ENCODE measurements at regions not wholly inside any gene's neighbourhood (a gene's known extent, or its start where the extent isn't known, plus 50 kb on each side); places are given as distances from the start of the nearest gene placed in this dataset.

DNA sequence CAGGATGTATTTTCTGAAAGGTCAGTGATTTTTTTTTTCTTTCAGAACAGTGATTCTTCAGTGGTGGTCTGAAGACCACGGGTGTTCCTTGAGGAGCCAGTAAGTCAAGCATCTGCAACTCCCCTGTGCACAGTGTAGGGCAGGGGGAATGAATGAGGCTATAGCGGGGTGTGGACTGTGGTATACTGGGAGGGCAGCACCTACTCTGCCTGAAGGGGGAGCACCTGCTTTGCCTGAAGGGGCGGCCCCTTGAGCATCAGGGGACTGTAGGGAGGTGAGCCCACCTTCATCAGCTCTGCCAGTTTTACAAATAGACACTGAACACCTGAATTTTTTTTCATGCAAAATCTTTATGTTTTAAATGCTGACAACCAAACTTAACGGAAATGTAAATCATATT, 77.5 kb upstream of the RIPOR2 start:
- no peak for DNase-seq

DNA sequence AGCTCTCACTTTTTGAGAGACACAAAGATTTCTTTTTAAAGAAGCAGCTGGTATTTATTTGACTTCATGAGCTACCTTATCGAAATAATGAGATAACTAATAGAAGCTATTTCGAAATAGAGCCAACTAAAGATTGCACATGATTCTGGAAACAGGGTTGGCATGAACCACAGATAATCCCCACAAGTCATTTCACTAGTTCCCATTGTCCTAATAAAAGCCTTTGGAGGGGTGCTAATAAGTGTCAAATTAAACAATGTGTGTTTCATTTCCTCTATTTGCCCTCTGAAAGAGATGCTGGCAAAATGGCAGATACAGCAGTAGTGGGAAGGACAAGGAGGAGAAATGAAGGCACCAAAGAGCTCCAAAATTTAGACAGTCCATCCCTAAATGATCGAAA, 78.6 kb upstream of the RIPOR2 start:
- DNase-seq = no peak

DNA sequence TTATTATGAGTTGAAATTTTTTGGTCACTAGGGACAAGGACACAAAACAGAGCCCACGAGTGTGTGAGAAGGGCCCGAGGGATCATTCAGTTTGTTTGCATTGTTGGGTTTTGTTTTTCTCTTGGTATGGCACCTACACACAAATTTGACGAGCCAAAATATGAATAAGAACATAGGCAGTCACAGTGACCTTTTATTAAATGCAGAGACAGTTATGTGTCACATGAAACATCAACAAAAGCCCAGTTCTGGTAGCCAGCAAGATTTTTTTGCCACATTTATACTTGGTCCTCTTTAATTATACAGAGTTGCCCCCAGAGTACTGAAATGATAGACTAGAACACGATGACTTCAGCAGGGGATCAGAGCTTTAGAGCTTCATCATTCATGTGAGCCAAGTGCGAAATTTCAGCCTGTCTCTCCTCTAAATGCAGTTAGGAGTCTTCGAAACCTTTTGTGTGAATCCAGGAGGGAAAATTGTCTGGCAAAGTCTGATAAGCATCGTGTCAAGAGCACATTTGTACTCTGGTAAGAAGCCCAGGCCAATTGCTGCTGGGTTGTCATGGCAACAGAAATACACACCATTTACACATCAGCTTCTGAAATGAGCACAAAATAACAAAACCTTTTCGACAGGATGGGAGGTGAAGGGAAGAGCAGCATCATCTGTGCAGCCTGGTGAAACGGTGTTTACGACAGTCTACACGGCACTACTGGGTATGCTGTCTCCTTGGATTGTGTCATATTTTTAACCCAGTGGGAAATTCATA, 79.2 kb upstream of the RIPOR2 start:
- DNase-seq = no peak

GRCh38 chr6:25016014-25016720, 80.4 kb upstream of the RIPOR2 start:
- DNase-seq = no peak

DNA sequence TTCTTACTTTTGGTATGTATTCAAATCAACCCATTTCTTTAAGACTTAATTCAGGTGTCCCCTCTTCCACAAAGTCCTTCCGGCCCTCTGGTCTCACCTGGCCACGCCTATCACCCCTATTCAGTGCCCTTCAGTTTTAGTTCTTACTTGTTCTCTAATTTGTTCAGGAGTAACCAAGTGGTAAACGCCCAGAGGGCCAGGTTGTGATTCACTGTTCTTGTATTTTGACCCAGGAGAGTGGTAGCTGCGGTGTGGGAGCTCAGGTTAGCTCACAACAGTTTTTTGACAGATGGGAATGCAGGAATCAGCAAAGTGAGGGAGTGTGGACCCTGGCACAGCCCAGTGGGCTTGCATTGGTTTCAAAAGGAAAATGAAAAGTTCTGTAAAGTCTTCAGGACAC, 81.7 kb upstream of the RIPOR2 start:
- no peak for DNase-seq

DNA sequence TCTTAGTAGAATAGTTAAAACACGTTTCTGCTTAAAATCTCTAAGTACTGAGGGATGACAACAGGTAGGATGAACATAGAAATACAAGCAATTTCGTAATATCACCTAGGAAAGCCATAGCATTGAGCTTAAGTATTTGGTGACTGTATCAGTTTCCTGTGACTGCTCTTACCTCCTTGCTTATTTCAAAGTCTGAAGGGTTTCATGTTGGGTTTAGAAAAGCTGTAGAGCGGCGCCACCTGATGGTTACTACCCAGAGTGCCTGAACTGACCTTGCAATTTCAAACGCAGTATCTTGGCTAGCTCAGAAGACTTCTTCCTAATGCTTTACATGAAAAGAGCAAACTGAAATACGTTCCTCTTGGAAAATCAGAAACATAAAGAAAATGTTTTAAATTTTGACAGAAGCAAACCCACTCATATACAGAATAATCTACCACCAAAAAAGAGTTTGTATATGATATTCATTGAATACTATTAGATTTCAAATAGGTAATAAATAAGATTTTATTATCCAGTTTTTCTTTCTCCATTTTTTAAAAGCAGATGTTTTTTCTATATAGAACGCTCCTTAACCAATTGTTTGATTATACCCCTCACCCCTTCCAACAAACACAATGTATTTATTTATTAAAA, 82.3 kb upstream of the RIPOR2 start:
- no peak for DNase-seq

DNA sequence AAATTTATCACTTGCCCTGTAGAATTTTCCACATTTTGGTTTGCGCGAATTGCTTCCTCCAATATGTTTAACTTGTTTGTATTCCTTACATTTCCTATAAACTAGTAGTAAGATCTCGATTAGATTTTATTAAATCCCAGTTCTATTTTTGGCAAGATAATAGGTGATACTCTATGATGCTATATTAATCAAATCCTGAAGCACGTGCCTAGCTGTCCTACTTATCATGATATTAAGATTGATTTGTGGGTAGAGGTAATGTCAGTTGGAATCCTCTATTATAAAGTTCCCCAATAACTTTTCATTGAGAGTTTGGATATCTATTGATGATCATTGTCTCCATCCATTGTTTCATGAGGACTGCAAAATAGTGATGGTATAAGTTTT, 82.8 kb upstream of the RIPOR2 start:
- no peak for DNase-seq

DNA sequence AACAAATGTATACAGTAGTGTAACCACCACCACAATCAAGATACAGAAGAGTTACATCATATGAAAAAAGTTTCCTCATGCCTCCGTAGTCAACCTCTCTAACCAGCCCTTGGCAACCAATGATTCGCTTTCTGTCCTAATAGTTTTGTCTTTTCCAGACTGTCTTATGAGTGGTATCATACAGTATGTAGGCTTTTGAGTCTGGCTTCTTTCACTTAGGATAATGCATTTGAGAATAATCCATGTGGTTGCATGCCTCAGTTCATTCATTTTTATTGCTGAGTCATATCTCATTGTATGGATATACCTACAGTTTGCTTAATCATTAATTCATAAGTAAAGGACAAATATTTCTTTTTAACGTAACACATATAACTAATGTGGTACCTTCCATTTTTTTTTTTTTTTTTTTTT, 86.4 kb upstream of the RIPOR2 start:
- DNase-seq = no peak

GRCh38 chr6:25023781-25024180, 88.0 kb upstream of the RIPOR2 start:
- DNase-seq = no peak

DNA sequence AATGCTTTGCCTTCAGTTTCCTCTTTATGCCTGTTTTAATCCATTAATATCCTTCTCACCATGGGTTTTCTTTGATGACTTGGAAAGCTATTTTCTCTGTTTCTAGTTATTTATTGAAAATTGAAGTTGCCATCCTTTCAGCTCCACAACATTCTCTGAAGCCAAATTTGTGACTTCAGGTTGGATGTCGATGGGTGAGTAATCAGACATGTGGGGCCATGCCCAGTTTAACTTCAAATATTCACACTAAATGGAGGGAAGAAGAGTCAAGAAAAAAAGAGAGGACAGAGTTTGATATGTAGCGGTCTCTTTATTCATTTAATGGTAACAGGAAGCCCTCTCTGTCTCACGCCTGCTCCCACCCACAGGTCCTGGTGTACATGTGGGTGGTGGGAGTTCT, 89.1 kb upstream of the RIPOR2 start:
- DNase-seq = no peak

- no peak for DNase-seq
Observed at GRCh38 chr6:25025248-25025918, 89.6 kb upstream of the RIPOR2 start.

- no peak for DNase-seq
Observed at GRCh38 chr6:25025919-25026301, 90.2 kb upstream of the RIPOR2 start.

- no peak for DNase-seq
Observed at GRCh38 chr6:25026723-25027122, 91.0 kb upstream of the RIPOR2 start.

DNA sequence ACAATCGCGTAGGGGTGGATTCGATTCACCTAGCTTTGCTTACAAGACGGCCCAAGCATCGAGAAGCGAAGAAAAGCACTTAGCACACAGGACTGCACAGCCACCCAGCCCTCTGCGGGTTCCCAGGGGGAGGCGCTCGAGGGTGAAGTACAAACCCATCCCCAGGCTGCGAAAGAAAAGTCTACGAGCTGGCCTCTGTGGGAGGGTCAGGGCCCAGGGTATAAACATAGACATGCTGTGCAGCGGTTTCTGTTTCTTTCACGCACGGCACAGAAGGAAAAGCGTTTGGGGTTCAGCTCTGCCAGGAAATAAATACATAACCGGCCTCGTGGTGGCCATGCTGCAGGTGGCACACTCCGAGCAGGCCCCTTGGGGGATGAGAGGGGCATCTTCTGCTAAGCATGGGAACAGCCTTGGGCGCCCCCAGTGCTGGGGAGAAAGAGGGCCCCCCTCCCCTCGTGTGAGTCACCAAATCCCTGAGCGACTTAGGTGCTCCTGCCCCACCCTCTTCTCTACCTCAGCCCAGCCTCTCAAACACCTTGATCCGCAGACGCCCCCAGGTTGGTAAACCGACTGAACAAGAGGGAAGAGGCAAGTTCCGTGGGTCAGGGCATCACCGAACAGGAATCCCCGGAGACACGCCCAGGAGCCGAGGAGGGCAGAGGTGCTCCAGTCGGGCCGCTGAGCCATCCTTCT, 91.6 kb upstream of the RIPOR2 start:
- no peak for DNase-seq

GRCh38 chr6:25028328-25028727, 92.6 kb upstream of the RIPOR2 start:
- no peak for DNase-seq

GRCh38 chr6:25032934-25033333, 97.2 kb upstream of the RIPOR2 start:
- no peak for DNase-seq

- no peak for DNase-seq
Observed at GRCh38 chr6:25034431-25034921, 98.7 kb upstream of the RIPOR2 start.

DNA sequence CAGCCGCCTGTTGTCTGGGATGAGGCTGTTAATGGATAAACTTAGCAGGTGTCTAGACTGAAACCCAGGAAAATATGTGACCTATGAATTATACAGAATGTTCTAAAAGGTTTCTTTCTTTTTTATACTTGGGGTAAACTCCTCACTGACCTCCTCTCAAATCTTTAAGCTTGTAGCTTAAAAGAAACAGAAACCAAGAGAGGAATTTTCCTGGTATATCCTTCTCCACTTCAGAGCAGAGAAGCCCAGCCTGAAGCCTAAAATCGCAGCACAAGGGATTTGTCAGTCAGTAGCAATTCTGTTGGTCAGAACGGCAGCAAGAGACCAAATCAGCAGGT, 99.4 kb upstream of the RIPOR2 start:
- no peak for DNase-seq

DNA sequence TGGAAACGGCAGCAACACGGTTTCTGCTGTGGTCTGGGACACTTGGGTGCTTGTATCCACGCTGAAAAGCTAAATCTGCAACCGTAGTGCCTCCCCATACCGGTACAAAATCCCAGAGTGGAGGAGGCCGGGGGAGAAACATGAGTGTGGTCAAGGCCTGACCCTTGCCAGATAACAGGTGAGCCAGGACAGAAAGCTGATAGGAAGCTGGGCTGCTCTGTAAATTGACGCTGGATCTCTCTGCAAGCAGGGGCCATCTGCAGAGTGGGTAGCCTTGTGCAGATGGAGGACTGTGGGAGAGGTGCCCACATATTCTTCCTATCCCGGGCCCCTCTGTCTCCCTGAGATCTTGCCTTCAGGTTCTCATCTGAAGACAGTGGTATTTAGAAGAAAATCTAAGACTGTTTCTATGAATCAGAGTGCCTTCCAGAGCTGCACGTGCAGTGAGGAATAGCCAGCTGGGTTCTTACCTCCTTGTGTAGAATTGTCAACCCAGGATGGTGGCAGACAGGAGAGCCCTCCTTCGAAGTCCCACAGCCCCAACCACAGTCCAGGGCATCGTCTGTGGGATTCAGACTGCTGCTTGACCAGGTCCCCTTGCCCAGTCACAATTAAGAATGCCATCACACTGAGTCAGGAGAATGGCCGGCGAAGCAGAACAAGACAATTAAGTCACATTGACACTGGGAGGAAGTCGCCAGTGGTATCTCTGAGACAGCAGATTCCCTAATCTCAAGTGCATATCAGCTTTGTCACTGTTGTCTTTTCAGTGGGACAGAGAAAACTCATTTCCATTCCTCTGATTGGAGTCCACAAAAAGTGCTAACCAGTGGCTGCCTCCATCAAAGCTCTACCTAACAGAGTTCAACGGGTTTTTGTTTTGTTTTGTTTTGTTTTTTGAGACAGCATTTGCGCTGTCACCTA, 100.0 kb upstream of the RIPOR2 start:
- no peak for DNase-seq

DNA sequence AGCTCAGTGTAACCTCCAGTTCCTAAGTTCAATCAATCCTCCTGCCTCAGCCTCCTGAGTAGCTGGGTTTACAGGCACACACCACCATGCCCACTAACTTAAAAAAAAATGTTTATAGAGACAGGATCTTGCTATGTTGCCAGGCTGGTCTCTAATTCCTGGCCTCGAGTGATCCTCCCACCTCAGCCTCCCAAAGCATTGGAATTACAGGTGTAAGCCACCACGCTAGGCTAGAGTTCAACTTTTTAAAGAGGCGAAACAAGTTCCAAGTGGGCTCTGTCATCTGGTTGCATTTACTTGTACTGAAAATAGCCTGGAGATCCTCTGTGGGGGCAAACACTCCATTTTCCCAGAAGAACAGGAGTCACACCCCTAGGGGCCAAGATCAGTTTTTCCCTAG, 100.7 kb upstream of the RIPOR2 start:
- DNase-seq = no peak

DNA sequence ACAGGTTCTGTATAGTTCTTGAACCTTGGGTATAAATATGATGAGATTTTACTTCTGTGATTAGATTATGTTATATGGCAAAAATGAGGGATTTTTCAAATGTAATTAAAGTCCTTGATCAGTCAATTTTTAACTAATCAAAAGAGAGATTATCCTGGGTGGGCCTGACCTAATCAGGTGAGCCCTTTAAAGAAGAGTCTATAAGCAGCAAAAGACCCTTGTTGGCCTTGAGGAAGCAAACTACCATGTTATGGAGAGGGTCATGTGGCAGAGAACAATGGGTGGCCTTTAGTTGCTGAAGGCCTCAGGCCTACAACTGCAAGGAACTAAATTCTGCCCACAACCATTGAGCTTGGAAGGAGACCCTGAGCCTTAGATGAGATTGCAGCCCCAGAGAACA, 102.5 kb upstream of the RIPOR2 start:
- DNase-seq = no peak

DNA sequence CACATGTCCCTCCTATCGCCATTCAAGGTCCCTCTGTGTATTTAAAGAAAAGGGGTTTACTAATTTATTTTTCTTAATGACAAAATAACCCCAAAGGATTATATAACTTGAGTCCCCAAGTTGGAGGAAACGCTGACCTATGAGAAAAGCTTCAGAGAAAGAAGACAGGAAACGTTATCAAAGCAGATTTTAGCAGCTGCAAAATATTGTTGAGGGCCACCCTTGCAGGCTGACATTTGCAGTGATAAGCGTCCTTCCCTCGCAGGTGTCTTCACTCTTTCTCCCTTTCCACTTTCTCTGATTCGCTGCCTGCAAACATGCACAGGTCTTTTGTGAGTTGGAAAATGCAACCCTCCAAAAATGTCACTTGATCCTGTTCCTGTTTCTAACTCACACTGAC, 103.2 kb upstream of the RIPOR2 start:
- DNase-seq = no peak
